Loucy (cell line): ENCODE measurements at regions not wholly inside any gene's neighbourhood (a gene's known extent, or its start where the extent isn't known, plus 50 kb on each side); places are given as distances from the start of the nearest gene placed in this dataset.

Source experiments
- H2AFZ ChIP-seq: fragments of 200-600 bp; sonication (generic); 2 replicates; pipeline ENCODE4 v1.6.0; 2016; ENCODE audit warnings: antibody characterized with exemption, mild to moderate bottlenecking, low read length, moderate library complexity
- H3F3A ChIP-seq: fragments of 200-600 bp; 2 replicates; pipeline ENCODE4 v1.6.0; 2016; ENCODE audit warnings: antibody characterized with exemption, low read depth, mild to moderate bottlenecking
- H3K27me3 ChIP-seq: fragments of 200-600 bp; sonication (generic); 2 replicates; pipeline ENCODE4 v1.6.1; 2014; ENCODE audit warnings: low read length, mild to moderate bottlenecking; ENCODE audit not compliant: insufficient read depth, poor library complexity, severe bottlenecking
- H3K36me3 ChIP-seq: fragments of 200-600 bp; sonication (generic); 2 replicates; pipeline ENCODE4 v1.6.1; 2016; ENCODE audit warnings: low read length; ENCODE audit not compliant: insufficient read depth
- H3K4me1 ChIP-seq: fragments of 200-600 bp; sonication (generic); 2 replicates; pipeline ENCODE4 v1.5.1; 2014; ENCODE audit warnings: low read length, mild to moderate bottlenecking; ENCODE audit not compliant: insufficient read depth, poor library complexity, severe bottlenecking
- H3K4me2 ChIP-seq: fragments of 200-600 bp; sonication (generic); 2 replicates; pipeline ENCODE4 v1.6.0; 2014; ENCODE audit warnings: antibody characterized with exemption, low read length, low read depth, mild to moderate bottlenecking; ENCODE audit not compliant: poor library complexity, severe bottlenecking
- H3K4me3 ChIP-seq: fragments of 200-600 bp; sonication (generic); 2 replicates; pipeline ENCODE4 v1.5.1; 2014; ENCODE audit warnings: low read length, mild to moderate bottlenecking, mixed read lengths; ENCODE audit not compliant: poor library complexity, severe bottlenecking
- H3K79me2 ChIP-seq: fragments of 200-600 bp; sonication (generic); 2 replicates; pipeline ENCODE4 v1.6.1; 2014; ENCODE audit warnings: low read length; ENCODE audit not compliant: insufficient read depth
- H3K9ac ChIP-seq: fragments of 200-600 bp; sonication (generic); 2 replicates; pipeline ENCODE4 v1.6.0; 2014; ENCODE audit warnings: mild to moderate bottlenecking, low read depth, low read length, moderate library complexity; ENCODE audit not compliant: poor library complexity, severe bottlenecking
- H3K9me2 ChIP-seq: fragments of 200-600 bp; sonication (generic); replicated peaks from 2 replicates; pipeline ENCODE4 v1.6.1; 2016; ENCODE audit warnings: low read depth, low read length, mixed read lengths
- H3K9me3 ChIP-seq: fragments of 200-600 bp; sonication (generic); 2 replicates; pipeline ENCODE4 v1.6.1; 2014; ENCODE audit warnings: mild to moderate bottlenecking, antibody characterized with exemption, low read length, low read depth; ENCODE audit not compliant: insufficient read depth
- H4K20me1 ChIP-seq: fragments of 200-600 bp; sonication (generic); 2 replicates; pipeline ENCODE4 v1.6.0; 2014; ENCODE audit warnings: antibody characterized with exemption, low read length, mild to moderate bottlenecking; ENCODE audit not compliant: insufficient read depth, poor library complexity, severe bottlenecking
- EZH2phosphoT487 ChIP-seq: fragments of 200-600 bp; IDR thresholded peaks from 2 replicates; pipeline ENCODE4 v1.6.1; 2018; ENCODE audit warnings: antibody characterized with exemption, mild to moderate bottlenecking, moderate library complexity, borderline replicate concordance
- TF ChIP-seq, protein P1 (sequence below): fragments of 200-600 bp; sonication (generic); conservative IDR thresholded peaks from 2 replicates; pipeline ENCODE4 v1.5.1; 2014; ENCODE audit warnings: mild to moderate bottlenecking, antibody characterized with exemption, low read length

- Histone ChIP-seq H3K9ac (no peak overlapping the region), H3K36me3 (no peaks in the 10 kb centered on the region), H3K9me3 (no peaks in the 10 kb centered on the region), H3F3A (no peaks in the 10 kb centered on the region), H4K20me1 (no peaks in the 10 kb centered on the region), H3K9me2 (no peaks in the 10 kb centered on the region), H3K4me2 (no peak overlapping the region), H3K4me3 (no peak overlapping the region), H3K4me1 (no peaks in the 10 kb centered on the region), H3K79me2 (no peaks in the 10 kb centered on the region), H3K27me3 (no peaks in the 10 kb centered on the region), H2AFZ (no peak overlapping the region)
- no peak for TF ChIP-seq EZH2phosphoT487
- TF ChIP-seq, protein P1, sequence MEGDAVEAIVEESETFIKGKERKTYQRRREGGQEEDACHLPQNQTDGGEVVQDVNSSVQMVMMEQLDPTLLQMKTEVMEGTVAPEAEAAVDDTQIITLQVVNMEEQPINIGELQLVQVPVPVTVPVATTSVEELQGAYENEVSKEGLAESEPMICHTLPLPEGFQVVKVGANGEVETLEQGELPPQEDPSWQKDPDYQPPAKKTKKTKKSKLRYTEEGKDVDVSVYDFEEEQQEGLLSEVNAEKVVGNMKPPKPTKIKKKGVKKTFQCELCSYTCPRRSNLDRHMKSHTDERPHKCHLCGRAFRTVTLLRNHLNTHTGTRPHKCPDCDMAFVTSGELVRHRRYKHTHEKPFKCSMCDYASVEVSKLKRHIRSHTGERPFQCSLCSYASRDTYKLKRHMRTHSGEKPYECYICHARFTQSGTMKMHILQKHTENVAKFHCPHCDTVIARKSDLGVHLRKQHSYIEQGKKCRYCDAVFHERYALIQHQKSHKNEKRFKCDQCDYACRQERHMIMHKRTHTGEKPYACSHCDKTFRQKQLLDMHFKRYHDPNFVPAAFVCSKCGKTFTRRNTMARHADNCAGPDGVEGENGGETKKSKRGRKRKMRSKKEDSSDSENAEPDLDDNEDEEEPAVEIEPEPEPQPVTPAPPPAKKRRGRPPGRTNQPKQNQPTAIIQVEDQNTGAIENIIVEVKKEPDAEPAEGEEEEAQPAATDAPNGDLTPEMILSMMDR: no peak
These were observed 674.9 kb downstream of the SMARCA1 start for GRCh38 chrX:128848374-128848773.

GRCh38 chrX:128846385-128846784 is 676.9 kb downstream of the SMARCA1 start:
- H3K9ac ChIP-seq: no peak overlapping the region
- no peaks in the 10 kb centered on the region for H3K79me2 ChIP-seq
- no peaks in the 10 kb centered on the region for H3K27me3 ChIP-seq
- H3F3A ChIP-seq: no peaks in the 10 kb centered on the region
- no peak for TF ChIP-seq EZH2phosphoT487
- TF ChIP-seq, protein P1: no peak
- H2AFZ ChIP-seq: no peak overlapping the region
- H3K9me2 ChIP-seq: no peaks in the 10 kb centered on the region
- no peaks in the 10 kb centered on the region for H3K36me3 ChIP-seq
- H3K4me3 ChIP-seq: no peak overlapping the region
- H3K9me3 ChIP-seq: no peaks in the 10 kb centered on the region
- H3K4me2 ChIP-seq: no peak overlapping the region
- H4K20me1 ChIP-seq: no peaks in the 10 kb centered on the region
- H3K4me1 ChIP-seq: no peaks in the 10 kb centered on the region

DNA sequence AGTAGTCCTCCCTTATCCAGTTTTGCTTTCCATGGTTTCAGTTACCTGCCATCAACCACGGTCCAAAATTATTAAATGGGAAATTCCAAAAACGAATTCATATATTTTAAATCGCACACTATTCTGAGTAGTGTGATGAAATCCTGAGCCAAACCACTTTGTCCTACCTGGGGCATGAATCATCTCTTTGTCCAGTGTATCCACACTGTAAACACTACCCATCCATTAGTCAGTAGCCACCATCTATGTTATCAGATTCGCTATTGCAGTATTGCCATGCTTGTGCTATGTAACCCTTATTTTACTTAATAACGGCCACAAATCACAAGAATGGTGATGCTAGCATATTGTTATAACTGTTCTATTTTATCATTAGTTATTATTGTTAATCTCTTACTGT is 704.6 kb downstream of the SMARCA1 start:
- Histone ChIP-seq H3K79me2 (no peaks in the 10 kb centered on the region), H3K27me3 (no peaks in the 10 kb centered on the region), H3K9me3 (no peaks in the 10 kb centered on the region), H3K36me3 (no peaks in the 10 kb centered on the region), H4K20me1 (no peaks in the 10 kb centered on the region), H3K9me2 (no peaks in the 10 kb centered on the region), H3K4me1 (peaks cover 8% of the 10 kb centered on the region), H3K4me2 (no peak overlapping the region), H3F3A (no peaks in the 10 kb centered on the region), H2AFZ (no peak overlapping the region), H3K9ac (no peak overlapping the region), H3K4me3 (no peak overlapping the region)
- TF ChIP-seq EZH2phosphoT487: no peak

GRCh38 chrX:128816919-128817318 is 706.4 kb downstream of the SMARCA1 start:
- Histone ChIP-seq H2AFZ (no peak overlapping the region), H4K20me1 (no peaks in the 10 kb centered on the region), H3K4me2 (no peak overlapping the region), H3K9me3 (no peaks in the 10 kb centered on the region), H3K4me1 (peaks cover 8% of the 10 kb centered on the region), H3K9ac (no peak overlapping the region), H3K9me2 (no peaks in the 10 kb centered on the region), H3K36me3 (no peaks in the 10 kb centered on the region), H3K4me3 (no peak overlapping the region), H3K27me3 (no peaks in the 10 kb centered on the region), H3F3A (no peaks in the 10 kb centered on the region), H3K79me2 (no peaks in the 10 kb centered on the region)
- TF ChIP-seq, protein P1: peak; percentile 64
- no peak for TF ChIP-seq EZH2phosphoT487
